ENCODE measurements at regions not wholly inside any gene's neighbourhood (a gene's known extent, or its start where the extent isn't known, plus 50 kb on each side); places are given as distances from the start of the nearest gene placed in this dataset.
"Not testable (repeated sequence)": the region's sequence is repeated elsewhere in the genome, so short reads cannot be mapped to it uniquely, and the experiment has no call there.

- DNase-seq (ENCODE audit: extremely low read depth, low read depth) = no peak
Observed at GRCh38 chr1:58966103-58966916, 182.5 kb upstream of the JUN start.

GRCh38 chr1:58966917-58967740, 183.3 kb upstream of the JUN start:
- DNase-seq (ENCODE audit: extremely low read depth, low read depth) = no peak

- DNase-seq (ENCODE audit: extremely low read depth, low read depth) = no peak
Observed at GRCh38 chr1:58968360-58968952, 184.6 kb upstream of the JUN start.

- DNase-seq (ENCODE audit: extremely low read depth, low read depth) = not testable (repeated sequence)
Observed at GRCh38 chr1:58969176-58969575, 185.3 kb upstream of the JUN start.

GRCh38 chr1:58971629-58972140, 187.8 kb upstream of the JUN start:
- no peak for DNase-seq (ENCODE audit: extremely low read depth, low read depth)

GRCh38 chr1:58975888-58976287, 192.0 kb upstream of the JUN start:
- no peak for DNase-seq (ENCODE audit: extremely low read depth, low read depth)

- DNase-seq (ENCODE audit: extremely low read depth, low read depth) = no peak
Observed at GRCh38 chr1:58976294-58976693, 192.4 kb upstream of the JUN start.

GRCh38 chr1:58977598-58977997, 193.8 kb upstream of the JUN start:
- no peak for DNase-seq (ENCODE audit: extremely low read depth, low read depth)

GRCh38 chr1:58978096-58978495, 194.2 kb upstream of the JUN start:
- DNase-seq (ENCODE audit: extremely low read depth, low read depth) = no peak

GRCh38 chr1:58979086-58979485, 195.2 kb upstream of the JUN start:
- DNase-seq (ENCODE audit: extremely low read depth, low read depth) = no peak

GRCh38 chr1:58979677-58980076, 195.8 kb upstream of the JUN start:
- DNase-seq (ENCODE audit: extremely low read depth, low read depth) = no peak

- no peak for DNase-seq (ENCODE audit: extremely low read depth, low read depth)
Observed at GRCh38 chr1:58981392-58981791, 197.5 kb upstream of the JUN start.

GRCh38 chr1:58982259-58982998, 198.6 kb upstream of the JUN start:
- DNase-seq (ENCODE audit: extremely low read depth, low read depth) = no peak

- DNase-seq (ENCODE audit: extremely low read depth, low read depth) = no peak
Observed at GRCh38 chr1:58983162-58983561, 199.3 kb upstream of the JUN start.

GRCh38 chr1:58983633-58984245, 199.9 kb upstream of the JUN start:
- DNase-seq (ENCODE audit: extremely low read depth, low read depth) = no peak

- no peak for DNase-seq (ENCODE audit: extremely low read depth, low read depth)
Observed at GRCh38 chr1:58986996-58987767, 203.3 kb upstream of the JUN start.

GRCh38 chr1:58988752-58989151, 204.9 kb upstream of the JUN start:
- DNase-seq (ENCODE audit: extremely low read depth, low read depth) = no peak

- DNase-seq (ENCODE audit: extremely low read depth, low read depth) = no peak
Observed at GRCh38 chr1:58989845-58990244, 206.0 kb upstream of the JUN start.

GRCh38 chr1:58991305-58991704, 207.5 kb upstream of the JUN start:
- no peak for DNase-seq (ENCODE audit: extremely low read depth, low read depth)

Data from NCI-H460 (cell line).